ENCODE measurements at regions not wholly inside any gene's neighbourhood (a gene's known extent, or its start where the extent isn't known, plus 50 kb on each side); places are given as distances from the start of the nearest gene placed in this dataset.

- ChIA-PET CTCF (no interaction called here), POLR2A (no interaction called here)
- ATAC-seq, result no peak
Observed at GRCh38 chr9:38196714-38197113, 127.7 kb upstream of the SHB start.

More at GRCh38 chr9:38196714-38197113, 127.7 kb upstream of the SHB start:
- no peaks in the 10 kb centered on the region; the same call in 1 of the 2 replicates for H3K36me3 Mint-ChIP-seq
- H3K27ac Mint-ChIP-seq, result no peak overlapping the region
- TF ChIP-seq TEAD4 (CRISPR knock-in tag; IDR thresholded peaks at IDR 0.05), result no peak
- TF ChIP-seq KAT7 (CRISPR knock-in tag; IDR thresholded peaks at IDR 0.05; ENCODE audit: borderline replicate concordance), result no peak
- TF ChIP-seq ZNF138 (CRISPR knock-in tag; conservative IDR thresholded peaks at IDR 0.05), result no peak
- TF ChIP-seq FOXJ3 (CRISPR knock-in tag; IDR thresholded peaks at IDR 0.05; ENCODE audit: borderline replicate concordance), result no peak
- no peak for TF ChIP-seq MAX (CRISPR knock-in tag; IDR thresholded peaks at IDR 0.05)
- TF ChIP-seq ESRRA (CRISPR knock-in tag; IDR thresholded peaks at IDR 0.05; ENCODE audit: borderline replicate concordance), result no peak
- no peak for TF ChIP-seq ZNF512 (CRISPR knock-in tag; IDR thresholded peaks at IDR 0.05; ENCODE audit: borderline replicate concordance)
- TF ChIP-seq RELA (CRISPR knock-in tag; IDR thresholded peaks at IDR 0.05; ENCODE audit: borderline replicate concordance), result no peak
- no peak for TF ChIP-seq ZNF425 (CRISPR knock-in tag; conservative IDR thresholded peaks at IDR 0.05)
- no peak for TF ChIP-seq MYBL2 (CRISPR knock-in tag; IDR thresholded peaks at IDR 0.05)
- TF ChIP-seq PRDM15 (CRISPR knock-in tag; IDR thresholded peaks at IDR 0.05), result no peak
- TF ChIP-seq NFE2L1 (CRISPR knock-in tag; IDR thresholded peaks at IDR 0.05), result no peak
- no peak for TF ChIP-seq IRF2 (CRISPR knock-in tag; IDR thresholded peaks at IDR 0.05; ENCODE audit: borderline replicate concordance, low read depth)
- TF ChIP-seq ZBTB43 (CRISPR knock-in tag; IDR thresholded peaks at IDR 0.05), result no peak
- no peak for DNase-seq (ENCODE audit: low spot score)
- peaks cover 10% of the 10 kb centered on the region; the same call in 1 of the 2 replicates for H3K4me1 Mint-ChIP-seq
- H3K9me3 Mint-ChIP-seq, result peaks cover 7% of the 10 kb centered on the region
- H3K27me3 Mint-ChIP-seq (ENCODE audit: low read depth), result peaks cover 72% of the 10 kb centered on the region
- no peak overlapping the region for H3K4me3 Mint-ChIP-seq

Measured in WTC11 (cell line).